ENCODE measurements at regions not wholly inside any gene's neighbourhood (a gene's known extent, or its start where the extent isn't known, plus 50 kb on each side); places are given as distances from the start of the nearest gene placed in this dataset.
"Not testable (repeated sequence)": the region's sequence is repeated elsewhere in the genome, so short reads cannot be mapped to it uniquely, and the experiment has no call there.

DNA sequence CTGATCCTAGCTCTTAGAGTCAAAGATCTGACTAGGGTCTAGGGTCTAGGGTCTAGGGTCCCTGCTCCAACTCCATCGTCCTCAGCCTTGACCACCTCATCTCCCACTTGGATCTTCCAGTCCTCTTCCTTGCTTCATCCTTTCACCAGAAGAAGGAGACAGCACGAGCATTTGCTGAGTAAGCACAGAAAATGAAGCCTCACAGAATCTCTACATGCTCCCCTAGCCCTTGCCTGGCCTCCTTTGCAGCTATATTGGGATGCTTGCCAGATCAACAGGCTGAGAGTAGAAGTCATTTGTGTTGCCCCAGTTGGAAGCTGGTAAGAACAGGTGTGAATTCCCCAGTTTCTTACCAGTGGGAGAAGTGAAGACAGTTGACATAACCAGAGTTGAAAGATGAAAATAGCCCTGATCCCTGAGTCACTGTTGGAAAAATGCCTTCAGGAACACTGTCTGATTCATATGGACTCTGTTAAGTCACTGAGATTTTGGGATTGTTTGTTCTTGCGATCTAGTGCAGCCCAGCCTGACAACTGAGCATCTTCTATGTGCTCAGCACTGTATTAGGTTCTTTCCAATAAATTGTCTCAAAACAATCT is 552.5 kb downstream of the INSC start:
- no peak for DNase-seq

GRCh38 chr11:15668718-15669117 is 554.0 kb downstream of the INSC start:
- no peak for DNase-seq

- no peak for DNase-seq
Measured at GRCh38 chr11:15670520-15671070, 555.9 kb downstream of the INSC start.

DNA sequence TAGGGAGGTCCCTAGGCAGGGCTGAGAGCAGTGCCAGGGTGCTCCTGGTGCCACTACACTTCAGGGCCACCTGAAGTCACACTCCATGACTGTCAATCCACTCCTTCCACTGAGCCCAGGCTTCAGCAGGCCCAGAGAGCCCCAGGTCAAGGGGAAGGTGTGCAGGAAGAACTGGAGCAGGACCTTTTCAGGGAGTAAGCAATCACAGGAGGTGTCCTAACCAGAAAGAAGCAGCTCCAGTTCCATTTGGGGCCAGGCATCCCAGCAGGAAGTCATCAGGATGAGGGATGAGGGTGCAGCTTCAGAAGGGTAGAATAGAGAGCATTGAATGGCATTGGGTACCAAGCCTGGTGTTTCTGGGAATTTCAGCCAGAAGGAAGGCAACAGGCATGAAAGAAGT is 556.5 kb downstream of the INSC start:
- no peak for DNase-seq

- DNase-seq: no peak
Measured at GRCh38 chr11:15672825-15673224, 558.1 kb downstream of the INSC start.

GRCh38 chr11:15673408-15673831 is 558.7 kb downstream of the INSC start:
- no peak for DNase-seq

DNA sequence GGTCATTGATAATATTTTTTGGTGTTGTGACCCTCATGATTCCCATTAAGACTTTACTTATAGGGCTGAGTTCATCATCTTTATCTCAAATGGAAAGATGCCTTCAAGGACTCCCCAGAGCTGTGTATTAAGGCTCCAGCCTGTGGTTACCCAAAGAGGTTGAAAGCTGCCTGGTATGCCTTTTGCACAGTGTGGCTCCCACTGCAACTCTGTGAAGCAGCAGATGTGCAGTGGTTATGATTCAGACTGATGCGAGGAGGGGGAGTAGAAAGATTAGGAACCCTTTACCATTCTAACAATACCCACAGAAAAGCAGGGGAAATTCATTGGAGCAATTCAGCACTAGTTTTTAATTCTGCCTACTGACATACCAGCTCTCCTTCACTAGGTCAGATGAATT is 560.0 kb downstream of the INSC start:
- no peak for DNase-seq

DNA sequence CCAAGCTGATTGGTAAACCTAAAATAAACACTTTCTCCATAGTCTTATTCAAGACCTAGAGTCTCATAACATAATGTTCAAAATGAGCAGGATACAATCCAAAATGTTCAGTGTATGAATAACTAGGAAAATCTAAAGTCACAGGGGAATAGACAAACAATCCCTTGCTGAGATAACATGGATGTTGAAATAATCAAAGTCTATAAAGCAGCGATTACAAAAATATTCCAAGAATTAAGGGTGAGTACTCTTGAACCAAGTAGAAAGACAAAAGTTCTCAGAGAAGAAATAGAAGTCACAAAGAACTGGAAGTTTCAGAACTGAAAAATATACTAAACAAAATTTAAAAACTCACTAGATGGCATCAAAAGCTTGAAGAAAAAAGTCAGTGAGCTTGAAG is 561.0 kb downstream of the INSC start:
- DNase-seq: no peak

GRCh38 chr11:15677181-15677580 is 562.5 kb downstream of the INSC start:
- DNase-seq: no peak

DNA sequence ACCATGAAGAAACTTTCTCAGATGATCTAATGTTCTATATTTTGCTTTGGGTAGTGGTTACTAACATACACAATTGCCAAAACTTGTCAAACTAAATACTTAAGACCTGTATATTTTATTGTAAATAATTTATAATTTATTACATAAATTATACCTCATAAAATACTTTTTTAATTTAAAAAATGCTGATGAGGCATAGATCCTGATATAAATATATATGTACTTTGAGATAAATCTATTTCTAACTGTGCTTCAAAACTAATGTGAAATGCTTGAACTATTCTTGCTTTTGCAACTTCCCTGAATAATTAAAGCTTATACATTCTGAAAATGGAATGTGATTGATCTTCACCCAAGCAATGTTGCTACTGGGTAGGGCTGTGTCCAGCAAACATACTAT is 568.8 kb downstream of the INSC start:
- DNase-seq: no peak

DNA sequence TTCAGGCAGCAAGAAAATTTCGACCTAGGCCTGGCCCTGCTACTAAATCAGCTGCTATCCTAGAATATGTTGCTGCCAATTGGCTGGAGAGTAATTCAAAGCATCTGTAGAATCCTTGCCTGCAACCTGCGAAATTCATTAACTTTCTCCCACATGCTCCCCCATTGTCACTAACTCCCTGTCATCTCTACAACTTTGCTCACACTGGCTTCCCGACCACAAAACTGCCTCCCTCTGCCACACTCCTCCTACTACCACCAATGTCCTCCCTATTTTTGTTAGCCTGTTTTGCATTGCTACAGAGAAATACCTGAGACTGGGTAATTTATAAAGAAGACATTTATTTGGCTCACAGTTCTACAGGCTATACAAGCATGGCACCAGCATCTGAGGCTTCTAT is 570.6 kb downstream of the INSC start:
- no peak for DNase-seq

DNA sequence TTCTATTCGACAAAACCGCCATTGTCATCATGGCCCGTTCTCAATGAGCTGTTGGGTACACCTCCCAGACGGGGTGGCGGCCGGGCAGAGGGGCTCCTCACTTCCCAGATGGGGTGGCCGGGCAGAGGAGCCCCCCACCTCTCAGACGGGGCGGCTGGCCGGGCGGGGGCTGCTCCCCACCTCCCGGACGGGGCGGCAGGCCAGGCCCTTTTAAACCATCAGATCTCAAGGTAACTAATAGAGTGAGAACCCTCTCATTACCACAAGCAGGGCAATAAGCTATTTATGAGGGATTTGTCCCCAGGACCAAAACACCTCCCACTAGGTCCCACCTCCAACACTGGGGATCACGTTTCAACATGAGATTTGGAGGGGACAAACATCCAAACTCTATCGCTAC is 571.5 kb downstream of the INSC start:
- DNase-seq: not testable (repeated sequence)

- DNase-seq: no peak
Measured at GRCh38 chr11:15687342-15687741, 572.6 kb downstream of the INSC start.

- no peak for DNase-seq
Measured at GRCh38 chr11:15688351-15688792, 573.6 kb downstream of the INSC start.

DNA sequence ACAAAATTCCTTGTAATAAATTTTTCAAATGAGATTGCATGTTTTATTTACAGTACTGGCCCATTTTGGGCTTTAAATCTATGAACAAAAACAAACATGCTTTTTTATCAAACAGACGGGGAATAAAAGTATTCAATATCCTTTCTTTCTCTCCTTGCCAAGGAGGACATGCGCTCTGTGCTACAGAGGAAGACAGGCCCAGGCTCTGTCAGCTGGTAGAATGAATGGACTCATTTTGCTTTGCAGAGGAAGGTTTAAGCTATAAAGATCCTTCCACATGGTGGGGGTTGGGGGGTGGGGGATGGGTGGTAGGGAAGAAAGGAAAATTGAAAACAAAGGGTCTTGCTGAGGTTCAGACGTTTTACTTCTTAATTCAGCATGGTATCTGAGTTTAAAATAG is 575.6 kb downstream of the INSC start:
- DNase-seq: no peak

DNA sequence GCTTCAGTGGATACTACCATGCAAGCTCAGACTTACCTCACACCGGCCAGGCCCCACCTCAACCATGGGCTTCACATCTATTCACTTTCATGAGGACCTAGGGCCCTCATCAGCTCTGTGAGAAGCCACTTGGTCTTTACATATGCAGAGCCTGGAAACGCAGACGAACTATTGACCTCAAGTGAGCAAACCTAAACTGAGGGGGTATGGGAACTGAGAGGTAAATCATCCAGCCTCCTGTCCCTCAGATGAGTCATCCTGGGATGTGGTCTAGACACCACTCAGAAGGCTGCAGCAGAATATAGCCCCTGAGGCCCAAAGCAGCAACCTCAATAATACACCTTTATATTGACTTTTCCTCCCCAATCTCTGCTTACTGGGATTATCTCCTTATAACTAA is 578.0 kb downstream of the INSC start:
- DNase-seq: no peak

DNA sequence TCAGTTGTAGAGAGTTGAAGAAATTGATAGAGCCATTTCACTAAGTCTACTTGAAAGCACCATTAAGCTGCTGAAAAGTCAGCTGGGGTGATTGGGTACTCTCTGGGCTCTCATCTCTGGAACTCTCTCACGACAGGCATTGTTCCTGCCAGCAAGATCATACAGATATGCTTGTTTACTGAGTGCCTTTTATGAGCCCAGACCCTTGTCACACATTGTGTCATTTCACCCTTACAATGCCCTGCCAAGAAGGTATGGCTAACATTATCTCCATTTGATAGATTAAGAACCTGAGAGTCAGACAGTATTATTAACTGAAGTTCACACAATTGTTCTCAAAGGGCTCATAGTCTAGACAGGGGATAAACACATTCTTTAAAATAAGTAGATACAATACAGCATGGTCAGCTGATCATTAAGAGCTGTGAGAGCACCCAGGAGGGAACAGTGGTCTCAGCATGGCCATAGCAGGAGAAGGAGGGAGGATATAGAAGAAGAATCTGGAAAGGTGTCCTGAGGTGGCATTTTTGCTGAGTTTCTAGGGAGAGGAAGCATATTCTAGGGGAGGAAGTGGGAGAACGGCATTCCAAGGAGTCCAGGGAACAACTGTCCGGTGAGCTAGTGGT is 580.5 kb downstream of the INSC start:
- DNase-seq: no peak

DNA sequence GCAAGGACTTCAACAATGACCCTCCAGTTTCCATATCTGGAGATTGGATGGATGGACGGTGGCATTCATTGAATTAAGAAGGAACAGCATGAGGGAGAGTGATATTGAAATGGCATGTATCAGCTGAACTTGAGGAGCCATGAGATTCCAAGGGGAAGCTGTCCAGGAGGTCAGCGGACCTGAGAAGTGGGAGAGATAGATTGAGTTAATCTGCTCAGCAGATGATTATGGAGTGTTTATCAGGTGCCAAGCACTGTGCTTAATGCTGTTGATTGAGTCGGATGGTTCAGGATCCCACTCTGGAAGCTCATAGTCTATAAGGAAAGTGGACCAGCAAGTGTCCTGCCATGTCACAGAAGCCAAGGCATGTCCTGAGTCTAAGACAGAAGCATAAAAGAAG is 581.3 kb downstream of the INSC start:
- no peak for DNase-seq

- DNase-seq: no peak
Measured at GRCh38 chr11:15697437-15698236, 582.9 kb downstream of the INSC start.

- no peak for DNase-seq
Measured at GRCh38 chr11:15698855-15699254, 584.1 kb downstream of the INSC start.

- no peak for DNase-seq
Measured at GRCh38 chr11:15699978-15700377, 585.3 kb downstream of the INSC start.

DNA sequence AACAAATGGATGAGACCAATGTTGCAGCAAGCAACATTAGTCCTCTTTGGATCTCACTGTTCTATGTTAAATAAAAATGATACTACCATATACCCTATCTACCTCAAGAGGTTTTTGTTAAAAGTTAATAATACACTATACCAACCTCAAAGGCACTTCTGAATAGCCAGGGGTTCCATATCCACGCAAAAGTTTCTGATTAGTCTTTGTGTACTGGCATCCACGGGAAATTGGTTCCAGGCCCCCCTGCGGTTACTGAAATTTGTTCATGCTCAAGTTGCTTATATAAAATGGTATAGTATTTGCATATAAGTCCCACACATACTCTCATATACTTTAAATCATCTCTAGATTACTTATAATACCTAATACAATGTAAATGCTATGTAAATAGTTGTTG is 585.7 kb downstream of the INSC start:
- DNase-seq: no peak

DNA sequence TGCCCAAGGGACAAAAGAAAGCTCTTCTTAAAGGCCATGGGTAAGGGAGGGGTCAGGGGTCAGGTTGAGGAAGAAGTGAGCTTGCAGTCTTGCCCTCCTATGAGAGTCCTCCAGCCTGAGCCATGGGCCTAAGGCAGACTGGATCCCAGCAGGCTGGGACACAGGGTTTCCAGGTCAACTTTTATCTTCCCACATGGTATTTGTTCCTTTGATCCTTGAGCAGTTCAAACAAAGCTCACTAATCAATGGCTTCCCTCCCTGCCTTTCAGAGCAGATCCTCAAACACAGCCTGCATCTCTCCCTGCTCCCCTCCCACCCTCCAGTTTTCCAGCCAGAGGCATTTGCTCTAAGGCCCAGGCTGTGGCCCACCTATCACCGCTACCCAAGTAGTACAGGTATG is 589.3 kb downstream of the INSC start:
- no peak for DNase-seq

- no peak for DNase-seq
Measured at GRCh38 chr11:15704556-15704955, 589.8 kb downstream of the INSC start.

Measured in suppressor macrophage treated with lipopolysaccharide for 1 hour (primary cell).